GM13976 (cell line): ENCODE measurements at regions not wholly inside any gene's neighbourhood (a gene's known extent, or its start where the extent isn't known, plus 50 kb on each side); places are given as distances from the start of the nearest gene placed in this dataset.

ENCODE experiments used
- DNase-seq: peaks from one replicate; pipeline ENCODE4 v3.0.0; 2012; ENCODE audit warnings: low spot score
- in situ Hi-C: fragments of 300-500 bp; cut with MboI; formaldehyde crosslinking; loops from one replicate; pipeline ENCODE4 v1.12.0; 2022; ENCODE audit warnings: low sequenced_read_pairs, mixed read lengths, inconsistent platforms; ENCODE audit not compliant: unreplicated experiment
- TF ChIP-seq, protein P1 (sequence below): IDR thresholded peaks from 2 replicates; pipeline ENCODE4 v1.5.1; 2012; ENCODE audit warnings: borderline replicate concordance, mild to moderate bottlenecking; ENCODE audit not compliant: insufficient read depth; ENCODE audit errors: extremely low read depth, missing control alignments, control extremely low read depth

DNA sequence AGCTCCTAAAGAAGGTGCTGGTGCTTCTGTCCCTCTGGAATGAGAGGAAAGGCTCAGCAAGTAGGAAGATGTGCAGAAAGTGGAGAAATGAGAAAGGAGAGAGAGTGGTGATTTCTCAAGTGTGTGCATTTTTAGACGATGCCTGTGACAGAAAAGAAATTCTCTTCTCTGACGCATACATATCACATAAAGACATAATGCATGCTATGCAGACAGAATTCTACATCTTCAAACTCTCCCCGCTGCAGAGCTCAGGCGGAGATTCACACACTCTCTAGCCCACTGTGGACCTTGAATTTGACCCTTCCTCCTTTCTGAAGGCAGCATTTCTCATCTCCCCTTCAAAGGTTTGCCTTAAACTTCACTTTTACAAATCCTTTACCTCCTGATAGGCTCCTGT lies 52.0 kb upstream of the CAMK1G start:
- DNase-seq, result no peak
- in situ Hi-C loops, result no loop called here
- TF ChIP-seq, protein P1, sequence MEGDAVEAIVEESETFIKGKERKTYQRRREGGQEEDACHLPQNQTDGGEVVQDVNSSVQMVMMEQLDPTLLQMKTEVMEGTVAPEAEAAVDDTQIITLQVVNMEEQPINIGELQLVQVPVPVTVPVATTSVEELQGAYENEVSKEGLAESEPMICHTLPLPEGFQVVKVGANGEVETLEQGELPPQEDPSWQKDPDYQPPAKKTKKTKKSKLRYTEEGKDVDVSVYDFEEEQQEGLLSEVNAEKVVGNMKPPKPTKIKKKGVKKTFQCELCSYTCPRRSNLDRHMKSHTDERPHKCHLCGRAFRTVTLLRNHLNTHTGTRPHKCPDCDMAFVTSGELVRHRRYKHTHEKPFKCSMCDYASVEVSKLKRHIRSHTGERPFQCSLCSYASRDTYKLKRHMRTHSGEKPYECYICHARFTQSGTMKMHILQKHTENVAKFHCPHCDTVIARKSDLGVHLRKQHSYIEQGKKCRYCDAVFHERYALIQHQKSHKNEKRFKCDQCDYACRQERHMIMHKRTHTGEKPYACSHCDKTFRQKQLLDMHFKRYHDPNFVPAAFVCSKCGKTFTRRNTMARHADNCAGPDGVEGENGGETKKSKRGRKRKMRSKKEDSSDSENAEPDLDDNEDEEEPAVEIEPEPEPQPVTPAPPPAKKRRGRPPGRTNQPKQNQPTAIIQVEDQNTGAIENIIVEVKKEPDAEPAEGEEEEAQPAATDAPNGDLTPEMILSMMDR, result no peak
